H9 (cell line): ENCODE measurements at regions not wholly inside any gene's neighbourhood (a gene's known extent, or its start where the extent isn't known, plus 50 kb on each side); places are given as distances from the start of the nearest gene placed in this dataset.

Experiments used
- DNase-seq: peaks from one replicate; pipeline ENCODE4 v3.0.0-alpha.2; 2017
- H2AFZ ChIP-seq: one replicate; pipeline ENCODE4 v1.6.1; 2013; ENCODE audit warnings: mild to moderate bottlenecking, low read length, control low read depth, moderate library complexity
- H2AK5ac ChIP-seq: 2 replicates; pipeline ENCODE4 v1.6.1; 2013; ENCODE audit warnings: low read length, control low read depth, mixed read lengths; ENCODE audit not compliant: insufficient read length
- H2BK120ac ChIP-seq: one replicate; pipeline ENCODE4 v1.6.1; 2013; ENCODE audit warnings: low read depth, mild to moderate bottlenecking, low read length, control low read depth, inconsistent platforms; ENCODE audit not compliant: poor library complexity, severe bottlenecking
- H2BK12ac ChIP-seq: 2 replicates; pipeline ENCODE4 v1.6.1; 2013; ENCODE audit warnings: low read length, control low read depth, mixed read lengths, low read depth; ENCODE audit not compliant: insufficient read length
- H2BK15ac ChIP-seq: 2 replicates; pipeline ENCODE4 v1.6.1; 2013; ENCODE audit warnings: low read depth, low read length, control low read depth
- H2BK20ac ChIP-seq: one replicate; pipeline ENCODE4 v1.6.1; 2013; ENCODE audit warnings: low read depth, mild to moderate bottlenecking, low read length, control low read depth, inconsistent platforms; ENCODE audit not compliant: poor library complexity, severe bottlenecking
- H2BK5ac ChIP-seq: 2 replicates; pipeline ENCODE4 v1.6.1; 2013; ENCODE audit warnings: low read length, control low read depth, mixed read lengths; ENCODE audit not compliant: insufficient read length
- H3K14ac ChIP-seq: 2 replicates; pipeline ENCODE4 v1.6.1; 2013; ENCODE audit warnings: low read length, control low read depth; ENCODE audit not compliant: insufficient read depth
- H3K18ac ChIP-seq: 2 replicates; pipeline ENCODE4 v1.6.1; 2013; ENCODE audit warnings: low read depth, mild to moderate bottlenecking, mixed read lengths, low read length, control low read depth; ENCODE audit not compliant: insufficient read length
- H3K23ac ChIP-seq: 2 replicates; pipeline ENCODE4 v1.6.1; 2013; ENCODE audit warnings: low read length, control low read depth, mixed read lengths, low read depth; ENCODE audit not compliant: insufficient read length
- H3K23me2 ChIP-seq: 2 replicates; pipeline ENCODE4 v1.6.1; 2013; ENCODE audit warnings: low read depth, mild to moderate bottlenecking, mixed read lengths, low read length, control low read depth; ENCODE audit not compliant: insufficient read length, poor library complexity, severe bottlenecking
- H3K27ac ChIP-seq: 2 replicates; pipeline ENCODE4 v1.5.1; 2013; ENCODE audit warnings: low read length, control low read depth, mixed read lengths, low read depth; ENCODE audit not compliant: insufficient read length
- H3K27me3 ChIP-seq: 2 replicates; pipeline ENCODE4 v1.6.1; 2013; ENCODE audit warnings: low read length, control low read depth, inconsistent platforms; ENCODE audit not compliant: insufficient read depth
- H3K4ac ChIP-seq: 2 replicates; pipeline ENCODE4 v1.6.1; 2013; ENCODE audit warnings: low read depth, mild to moderate bottlenecking, control low read depth, inconsistent platforms, low read length, moderate library complexity
- H3K4me1 ChIP-seq: 2 replicates; pipeline ENCODE4 v1.6.1; 2013; ENCODE audit warnings: low read length, control low read depth, inconsistent platforms; ENCODE audit not compliant: insufficient read depth
- H3K4me2 ChIP-seq: 2 replicates; pipeline ENCODE4 v1.6.1; 2013; ENCODE audit warnings: low read length, control low read depth, mixed read lengths; ENCODE audit not compliant: insufficient read length, insufficient read depth
- H3K56ac ChIP-seq: 2 replicates; pipeline ENCODE4 v1.6.1; 2013; ENCODE audit warnings: low read depth, mild to moderate bottlenecking, mixed read lengths, low read length, control low read depth; ENCODE audit not compliant: insufficient read length
- H3K79me1 ChIP-seq: 2 replicates; pipeline ENCODE4 v1.6.1; 2013; ENCODE audit warnings: low read depth, mild to moderate bottlenecking, moderate library complexity, low read length, control low read depth, inconsistent platforms; ENCODE audit not compliant: insufficient read depth, poor library complexity, severe bottlenecking
- H3K79me2 ChIP-seq: 2 replicates; pipeline ENCODE4 v1.6.1; 2013; ENCODE audit warnings: low read length, control low read depth, inconsistent platforms; ENCODE audit not compliant: insufficient read depth
- H3K9ac ChIP-seq: 2 replicates; pipeline ENCODE4 v1.6.1; 2013; ENCODE audit warnings: low read length, control low read depth, mixed read lengths; ENCODE audit not compliant: insufficient read length; ENCODE audit errors: extremely low read depth
- H3K9me3 ChIP-seq: one replicate; pipeline ENCODE4 v1.6.1; 2013; ENCODE audit warnings: low read depth, low read length, inconsistent platforms; ENCODE audit not compliant: control insufficient read depth
- H3T11ph ChIP-seq: one replicate; pipeline ENCODE4 v1.6.1; 2013; ENCODE audit warnings: mild to moderate bottlenecking, low read length, control low read depth, inconsistent platforms
- H4K20me1 ChIP-seq: one replicate; pipeline ENCODE4 v1.6.1; 2013; ENCODE audit not compliant: control insufficient read depth, insufficient read length, insufficient read depth
- H4K5ac ChIP-seq: 2 replicates; pipeline ENCODE4 v1.6.1; 2013; ENCODE audit warnings: low read depth, mild to moderate bottlenecking, mixed read lengths, low read length, control low read depth; ENCODE audit not compliant: insufficient read length
- H4K8ac ChIP-seq: replicated peaks from 2 replicates; pipeline ENCODE4 v1.6.1; 2013; ENCODE audit warnings: low read length, control low read depth, mixed read lengths, low read depth; ENCODE audit not compliant: insufficient read length
- H4K91ac ChIP-seq: 2 replicates; pipeline ENCODE4 v1.6.1; 2013; ENCODE audit warnings: low read depth, mild to moderate bottlenecking, moderate library complexity, mixed read lengths, low read length, control low read depth; ENCODE audit not compliant: insufficient read length
- H3K27ac Mint-ChIP-seq, 3 experiments: 2 replicates in 2 of 3; 3 replicates in 1 of 3; pipeline ENCODE4 v1.8.0; 2020 to 2021; ENCODE audit warnings: mixed read lengths in 3 of 3, mild to moderate bottlenecking in 1 of 3, moderate library complexity in 1 of 3
- H3K27me3 Mint-ChIP-seq: 2 replicates; pipeline ENCODE4 v1.8.0; 2021; ENCODE audit warnings: low read depth, mild to moderate bottlenecking, moderate library complexity, mixed read lengths
- H3K36me3 Mint-ChIP-seq, 3 experiments: 2 replicates in 2 of 3; 3 replicates in 1 of 3; pipeline ENCODE4 v1.8.0; 2020 to 2021; ENCODE audit warnings: low read depth in 3 of 3, mixed read lengths in 3 of 3; ENCODE audit not compliant: insufficient read depth in 1 of 3
- H3K4me1 Mint-ChIP-seq, 2 experiments: 2 replicates each; pipeline ENCODE4 v1.8.0; 2020; ENCODE audit warnings: mixed read lengths in 2 of 2
- H3K4me3 Mint-ChIP-seq, 2 experiments: 2 replicates in 1 of 2; 3 replicates in 1 of 2; pipeline ENCODE4 v1.8.0; 2020 to 2021; ENCODE audit warnings: mild to moderate bottlenecking in 2 of 2, mixed read lengths in 2 of 2, moderate library complexity in 1 of 2
- H3K9me3 Mint-ChIP-seq, 2 experiments: 2 replicates in 1 of 2; 3 replicates in 1 of 2; pipeline ENCODE4 v1.8.0; 2020; ENCODE audit warnings: mild to moderate bottlenecking in 2 of 2, mixed read lengths in 2 of 2, moderate library complexity in 1 of 2
- WGBS: extraction: QIAGEN DNeasy Blood & Tissue Kit; methylation state at CpG from one replicate; pipeline ENCODE4 v1.1.7; 2013; ENCODE audit warnings: missing lambda C conversion rate, low lambda C conversion rate, mixed read lengths; ENCODE audit not compliant: insufficient read length; ENCODE audit errors: extremely low coverage; 5-methylcytosine and 5-hydroxymethylcytosine counted together
- TF ChIP-seq, protein P1 (sequence below): fragments of 200-600 bp; sonication (generic); conservative IDR thresholded peaks from 3 replicates; pipeline ENCODE4 v1.8.0; 2021; ENCODE audit warnings: antibody characterized with exemption, mild to moderate bottlenecking

DNA sequence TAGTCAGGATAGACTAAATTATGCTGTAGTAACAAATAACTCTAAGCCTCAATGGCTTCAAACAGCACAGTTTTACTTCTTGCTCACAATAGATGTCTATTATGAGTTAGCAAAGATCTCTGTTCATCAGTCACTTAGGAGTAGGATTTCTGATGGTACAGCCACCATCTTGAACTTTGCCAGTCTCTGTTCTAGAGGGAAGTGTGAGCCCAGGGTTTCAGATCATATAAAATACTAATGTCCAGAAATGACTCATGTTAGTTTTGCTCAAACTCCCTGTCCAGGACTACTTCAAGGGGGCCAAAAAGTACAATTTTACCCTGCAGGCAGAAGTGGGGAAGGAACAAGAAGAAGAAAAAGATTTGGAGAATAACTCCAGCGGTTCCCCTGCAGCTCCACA is 77.1 kb upstream of the LSM6 start:
- no peak overlapping the region for H4K91ac ChIP-seq

More for the DNA sequence above, 77.1 kb upstream of the LSM6 start:
- no peak overlapping the region for H3K14ac ChIP-seq
- Mint-ChIP-seq H3K27ac (no peak overlapping the region), H3K36me3 (no peaks in the 10 kb centered on the region), H3K4me3 (no peak overlapping the region), H3K27me3 (peaks cover 1% of the 10 kb centered on the region; the same call in 1 of the 2 replicates), H3K9me3 (no peaks in the 10 kb centered on the region), H3K4me1 (peaks cover 0 to 1% of the 10 kb centered on the region in 2 experiments; a peak in 1 of 4 replicates)
- H3K56ac ChIP-seq = no peak overlapping the region
- no peak overlapping the region for H3K23ac ChIP-seq
- no peaks in the 10 kb centered on the region for H4K20me1 ChIP-seq
- H2AK5ac ChIP-seq = no peak overlapping the region
- no peak overlapping the region for H2BK12ac ChIP-seq
- no peak overlapping the region for H2BK20ac ChIP-seq
- no peak overlapping the region for H3K9ac ChIP-seq
- TF ChIP-seq, protein P1, sequence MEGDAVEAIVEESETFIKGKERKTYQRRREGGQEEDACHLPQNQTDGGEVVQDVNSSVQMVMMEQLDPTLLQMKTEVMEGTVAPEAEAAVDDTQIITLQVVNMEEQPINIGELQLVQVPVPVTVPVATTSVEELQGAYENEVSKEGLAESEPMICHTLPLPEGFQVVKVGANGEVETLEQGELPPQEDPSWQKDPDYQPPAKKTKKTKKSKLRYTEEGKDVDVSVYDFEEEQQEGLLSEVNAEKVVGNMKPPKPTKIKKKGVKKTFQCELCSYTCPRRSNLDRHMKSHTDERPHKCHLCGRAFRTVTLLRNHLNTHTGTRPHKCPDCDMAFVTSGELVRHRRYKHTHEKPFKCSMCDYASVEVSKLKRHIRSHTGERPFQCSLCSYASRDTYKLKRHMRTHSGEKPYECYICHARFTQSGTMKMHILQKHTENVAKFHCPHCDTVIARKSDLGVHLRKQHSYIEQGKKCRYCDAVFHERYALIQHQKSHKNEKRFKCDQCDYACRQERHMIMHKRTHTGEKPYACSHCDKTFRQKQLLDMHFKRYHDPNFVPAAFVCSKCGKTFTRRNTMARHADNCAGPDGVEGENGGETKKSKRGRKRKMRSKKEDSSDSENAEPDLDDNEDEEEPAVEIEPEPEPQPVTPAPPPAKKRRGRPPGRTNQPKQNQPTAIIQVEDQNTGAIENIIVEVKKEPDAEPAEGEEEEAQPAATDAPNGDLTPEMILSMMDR = no peak
- H2BK15ac ChIP-seq = no peak overlapping the region
- H4K5ac ChIP-seq = no peak overlapping the region
- no peak overlapping the region for H3K4me2 ChIP-seq
- no peaks in the 10 kb centered on the region for H3K23me2 ChIP-seq
- H3K4me1 ChIP-seq = no peaks in the 10 kb centered on the region
- H3T11ph ChIP-seq = no peak overlapping the region
- H4K8ac ChIP-seq = no peak overlapping the region
- no peaks in the 10 kb centered on the region for H3K27me3 ChIP-seq
- DNase-seq = no peak
- no peak overlapping the region for H3K18ac ChIP-seq
- no peaks in the 10 kb centered on the region for H3K79me2 ChIP-seq
- WGBS = no CpG with 5 or more reads among the region's 1 CpG
- H3K79me1 ChIP-seq = no peaks in the 10 kb centered on the region
- no peak overlapping the region for H2AFZ ChIP-seq
- H3K4ac ChIP-seq = no peak overlapping the region
- H3K27ac ChIP-seq = no peak overlapping the region
- H3K9me3 ChIP-seq = no peaks in the 10 kb centered on the region
- no peak overlapping the region for H2BK120ac ChIP-seq
- no peak overlapping the region for H2BK5ac ChIP-seq
